DMS 273 (cell line): ENCODE measurements at regions not wholly inside any gene's neighbourhood (a gene's known extent, or its start where the extent isn't known, plus 50 kb on each side); places are given as distances from the start of the nearest gene placed in this dataset.

ENCODE experiments used
- DNase-seq: peaks from one replicate; lab custom pipeline; 2025; ENCODE audit not compliant: unreplicated experiment; lab: John Stamatoyannopoulos, UW

GRCh38 chr14:31993521-31993951, 83.6 kb upstream of the ARHGAP5 start:
- no peak for DNase-seq

DNA sequence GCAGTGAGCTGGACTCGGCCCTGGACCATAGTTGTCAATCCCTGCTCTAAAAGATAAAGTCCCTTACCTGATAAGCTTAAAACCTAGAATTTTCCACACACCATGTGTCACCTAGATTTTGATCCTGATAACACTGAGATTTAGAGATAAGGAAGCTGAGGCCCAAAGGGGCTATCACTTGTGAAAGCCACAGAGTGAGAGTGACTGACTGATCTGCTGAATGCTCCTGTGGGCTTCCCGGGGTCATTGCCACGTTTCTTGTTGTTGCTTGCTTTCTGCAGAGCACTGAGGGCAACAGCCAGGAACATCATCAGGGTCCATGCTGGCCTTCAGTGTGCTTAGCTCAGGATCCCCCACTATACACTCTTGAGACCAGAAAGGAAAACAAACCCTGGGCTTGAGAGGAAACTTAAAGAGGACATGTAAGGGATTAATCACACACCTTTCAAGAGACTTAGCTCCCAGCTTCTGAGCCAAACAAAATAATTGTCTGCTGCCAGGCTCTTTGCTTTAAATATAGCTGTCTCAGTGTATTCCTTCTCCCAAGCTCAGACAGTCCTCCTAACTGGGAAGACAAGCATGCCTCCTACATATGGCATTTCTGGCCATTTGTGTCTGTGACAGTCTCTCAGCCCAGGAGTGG, 82.6 kb upstream of the ARHGAP5 start:
- no peak for DNase-seq

GRCh38 chr14:32003585-32003984, 73.5 kb upstream of the ARHGAP5 start:
- DNase-seq: no peak

- no peak for DNase-seq
Measured at GRCh38 chr14:32004300-32004699, 72.8 kb upstream of the ARHGAP5 start.

GRCh38 chr14:32005628-32006027, 71.5 kb upstream of the ARHGAP5 start:
- no peak for DNase-seq

GRCh38 chr14:32006263-32007110, 70.6 kb upstream of the ARHGAP5 start:
- no peak for DNase-seq

- no peak for DNase-seq
Measured at GRCh38 chr14:32007755-32008362, 69.2 kb upstream of the ARHGAP5 start.

DNA sequence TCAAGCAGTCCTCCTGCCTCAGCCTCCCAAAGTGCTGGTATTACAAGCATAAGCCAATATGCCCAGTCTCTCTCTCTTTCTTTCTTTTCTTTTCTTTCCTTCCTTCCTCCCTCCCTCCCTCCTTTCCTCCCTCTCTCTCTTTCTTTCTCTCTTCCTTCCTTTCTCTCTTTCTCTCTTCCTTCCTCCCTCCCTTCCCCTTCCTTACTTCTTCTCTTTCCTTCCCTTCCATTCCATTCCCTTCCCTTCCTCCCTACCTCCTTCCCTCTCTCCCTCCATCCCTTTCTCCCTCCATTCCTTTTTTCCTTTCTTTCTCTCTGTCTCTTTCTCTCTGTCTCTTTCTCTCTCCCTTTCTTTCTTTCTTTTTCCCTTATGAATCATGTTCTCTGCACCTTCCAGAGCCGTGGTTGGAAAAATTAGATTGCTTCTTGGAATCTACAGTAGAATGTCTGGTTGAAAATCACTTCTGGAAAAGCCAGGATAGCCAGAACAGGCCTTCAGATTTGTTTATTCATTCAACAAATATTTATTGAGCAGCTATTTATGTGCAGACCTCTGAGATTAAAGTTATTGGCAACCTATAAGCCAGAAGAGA, 68.4 kb upstream of the ARHGAP5 start:
- no peak for DNase-seq

- no peak for DNase-seq
Measured at GRCh38 chr14:32009221-32009975, 67.7 kb upstream of the ARHGAP5 start.

- DNase-seq: no peak
Measured at GRCh38 chr14:32009976-32010581, 67.0 kb upstream of the ARHGAP5 start.

- DNase-seq: no peak
Measured at GRCh38 chr14:32010604-32011125, 66.4 kb upstream of the ARHGAP5 start.

DNA sequence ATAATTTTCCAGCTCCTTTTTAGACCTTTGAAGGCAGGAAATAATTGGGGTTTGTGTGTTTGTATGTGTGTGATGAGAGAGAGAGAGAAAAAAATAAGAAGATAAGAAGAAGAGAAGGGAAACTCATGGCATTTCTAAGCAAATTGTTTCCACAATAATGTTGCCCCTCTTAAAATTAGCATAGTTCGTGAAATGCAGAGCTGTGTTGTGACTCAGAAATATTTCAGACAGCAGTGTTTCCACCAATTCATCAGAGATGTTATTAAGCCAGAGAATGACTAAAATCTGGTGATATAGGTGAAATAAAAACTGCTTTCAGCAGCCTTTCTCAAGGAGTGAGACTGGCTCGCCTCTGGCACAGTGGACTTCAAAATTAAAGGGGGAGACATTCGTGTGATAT, 65.9 kb upstream of the ARHGAP5 start:
- no peak for DNase-seq

DNA sequence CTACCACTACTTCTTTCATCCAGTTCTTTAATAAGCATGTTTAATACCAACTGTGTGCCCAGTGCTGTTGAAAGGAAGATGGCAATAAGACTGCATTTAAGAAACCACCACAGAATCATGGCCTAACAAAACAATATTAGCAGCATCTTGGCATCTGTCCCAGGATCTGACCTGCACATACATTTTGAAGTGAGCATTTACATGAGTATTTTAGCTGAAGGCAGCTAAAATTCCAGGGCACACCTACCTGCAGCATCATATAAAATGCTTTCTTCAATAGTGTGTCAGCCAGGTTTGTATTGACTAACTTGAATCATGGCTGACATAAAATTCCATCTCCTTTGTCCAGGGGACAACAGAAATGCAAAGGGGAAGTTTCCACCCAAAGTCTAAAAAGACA, 65.0 kb upstream of the ARHGAP5 start:
- DNase-seq: no peak

GRCh38 chr14:32012571-32012970, 64.5 kb upstream of the ARHGAP5 start:
- DNase-seq: no peak

DNA sequence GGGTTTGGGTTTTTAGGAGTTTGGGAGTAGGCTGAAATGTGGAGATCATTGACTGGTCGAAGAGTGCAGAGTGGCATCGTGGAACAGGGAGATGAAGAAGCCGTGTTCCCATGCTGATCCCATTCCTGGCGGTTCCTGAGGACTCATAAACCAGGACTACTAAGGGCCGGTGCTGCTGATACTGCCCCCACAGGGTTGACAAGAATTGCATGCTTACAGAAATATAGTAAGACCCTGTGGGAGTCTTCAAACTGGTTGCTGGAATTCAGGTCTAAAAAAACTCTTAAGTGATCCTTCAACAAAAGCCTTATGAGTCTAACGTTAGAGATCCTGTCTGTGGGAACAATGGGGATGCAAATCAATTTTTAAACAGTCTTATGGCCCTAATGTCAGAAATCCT, 64.0 kb upstream of the ARHGAP5 start:
- peak; percentile 27 for DNase-seq

DNA sequence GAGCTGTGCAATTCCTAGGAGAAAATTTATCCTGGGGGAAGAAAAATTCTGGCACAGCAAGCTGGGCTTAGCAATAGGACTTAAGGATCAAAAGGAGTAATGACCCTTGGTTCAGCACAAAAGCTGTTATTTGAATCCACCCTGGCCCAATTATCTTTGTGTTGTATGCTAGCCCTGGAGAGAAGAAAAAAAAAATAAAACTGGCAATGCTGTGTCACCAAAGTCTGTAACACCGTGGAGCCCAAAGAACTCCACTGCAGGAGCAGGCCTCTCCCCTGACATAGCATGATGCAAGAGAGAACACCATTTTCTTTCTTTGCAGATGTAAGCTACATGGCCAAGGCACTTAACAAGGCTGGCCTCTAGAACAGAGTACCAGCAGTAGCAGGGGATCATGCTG, 63.0 kb upstream of the ARHGAP5 start:
- no peak for DNase-seq

GRCh38 chr14:32014498-32014897, 62.6 kb upstream of the ARHGAP5 start:
- DNase-seq: no peak

DNA sequence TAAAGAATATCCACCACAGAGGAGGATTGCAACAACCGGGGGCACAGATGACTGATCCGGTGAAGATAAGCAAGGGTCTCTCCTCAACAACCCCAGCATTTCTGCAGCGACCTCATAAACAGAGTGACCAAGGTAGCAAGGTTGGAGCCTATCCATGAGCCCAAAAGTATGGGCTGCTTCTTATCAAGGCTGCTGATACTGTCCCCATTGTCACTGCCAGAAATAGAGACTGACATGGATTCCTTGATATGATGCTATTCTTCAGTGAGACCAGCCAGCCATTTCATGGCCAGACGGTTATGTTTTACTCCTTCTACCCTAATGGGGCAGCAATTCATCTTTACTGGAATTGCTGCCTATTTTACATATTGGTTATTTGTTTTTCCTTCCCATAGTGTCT, 61.9 kb upstream of the ARHGAP5 start:
- DNase-seq: no peak

DNA sequence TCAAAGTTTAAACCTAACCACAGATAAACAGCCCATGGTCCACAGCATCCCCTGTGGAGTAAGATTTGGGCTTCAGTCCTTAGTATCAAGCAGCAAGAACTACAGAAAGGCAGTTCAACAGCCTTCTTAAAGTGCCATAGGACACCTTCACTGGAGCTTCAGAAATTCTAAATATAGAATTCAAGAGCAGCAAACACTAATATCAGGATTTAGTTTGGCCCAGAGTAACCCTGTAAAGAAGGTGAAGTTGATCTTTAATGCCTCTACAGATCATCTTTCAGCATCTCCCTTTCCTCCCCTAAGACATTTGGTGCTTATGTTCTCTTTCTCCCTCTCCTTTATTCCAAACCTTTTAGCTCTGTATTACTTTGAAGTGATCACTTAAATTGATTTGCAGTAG, 59.5 kb upstream of the ARHGAP5 start:
- no peak for DNase-seq

DNA sequence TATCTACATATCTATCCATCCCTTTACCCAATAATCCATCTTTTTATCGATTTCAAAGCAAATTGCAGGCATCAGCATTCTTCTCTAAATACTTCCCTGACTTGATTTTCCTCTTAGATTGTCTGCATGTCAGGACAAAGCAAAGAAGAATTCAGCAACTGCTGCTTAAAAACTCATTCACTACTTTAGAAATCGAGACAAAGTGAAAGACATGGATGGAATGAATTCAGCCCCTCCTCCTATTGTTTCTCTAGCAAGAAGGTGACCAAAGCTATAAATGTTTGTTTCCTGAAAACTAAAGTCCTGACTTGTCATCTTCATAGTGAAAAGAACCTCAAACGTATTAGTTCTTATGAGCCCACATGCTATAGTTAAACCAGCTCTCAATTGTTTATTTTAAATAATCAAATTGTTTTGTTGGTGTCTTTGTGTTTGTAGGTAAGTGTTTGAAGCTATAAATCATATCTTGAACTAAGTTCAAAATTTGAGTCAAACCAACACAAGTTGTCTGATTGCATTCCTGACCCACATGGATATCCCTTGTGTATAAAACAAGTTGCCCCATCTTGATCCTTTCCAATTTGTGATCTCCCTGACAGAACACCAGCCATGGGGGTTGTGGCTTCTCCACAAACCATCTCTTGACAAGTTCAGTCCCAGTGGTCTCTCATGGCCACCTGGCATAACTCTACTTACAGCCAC, 58.6 kb upstream of the ARHGAP5 start:
- no peak for DNase-seq
